ENCODE measurements at regions not wholly inside any gene's neighbourhood (a gene's known extent, or its start where the extent isn't known, plus 50 kb on each side); places are given as distances from the start of the nearest gene placed in this dataset.

DNA sequence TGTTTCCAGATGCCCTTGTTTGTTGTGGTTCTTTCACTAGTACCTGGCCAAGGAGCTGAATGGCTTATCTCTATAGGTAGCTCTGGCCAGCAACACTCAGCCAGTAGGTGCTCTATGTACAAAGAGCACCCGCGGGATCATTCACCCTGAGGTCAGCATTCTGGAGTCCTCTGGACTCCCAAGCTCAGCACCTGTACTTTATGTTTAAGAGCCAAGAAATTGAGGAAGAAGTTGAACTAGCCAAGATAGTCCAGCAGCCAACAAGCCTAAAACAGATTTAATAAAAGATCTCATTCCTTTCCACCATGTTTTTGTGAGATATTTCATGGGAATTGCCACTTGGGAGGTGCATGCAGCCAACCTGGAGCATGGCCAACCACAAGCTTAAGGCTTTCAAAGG is 242.6 kb upstream of the PAPPA start:
- POLR2A ChIA-PET = no interaction called here
- Mint-ChIP-seq H3K4me1 (ENCODE audit: low read depth) (no peaks in the 10 kb centered on the region), H3K27ac (no peak overlapping the region)

DNA sequence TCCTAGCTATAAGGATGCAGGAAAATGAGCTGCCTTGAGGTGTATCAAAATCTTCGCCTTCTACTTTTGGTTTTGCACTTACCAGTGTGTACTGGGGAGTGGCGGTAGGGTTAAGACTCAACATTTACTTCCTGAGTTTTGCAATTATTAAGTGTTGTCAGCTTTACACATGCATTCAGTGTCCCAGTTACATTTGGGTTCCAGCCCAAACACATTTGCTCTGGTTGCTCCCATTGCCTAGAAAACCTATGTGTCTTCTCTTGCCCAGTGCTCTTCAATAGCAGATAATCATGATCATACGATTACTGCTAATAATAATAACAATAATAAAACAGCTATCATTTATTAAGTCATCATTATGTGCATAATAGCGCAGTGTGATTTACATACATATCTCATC is 241.5 kb upstream of the PAPPA start:
- ChIA-PET POLR2A (no interaction called here), CTCF (interaction anchor here (0.7 kb wide), 1 partner anchor 10 kb away, joined by 3 read pairs; no protein-coding TSS in a partner anchor)
- Mint-ChIP-seq H3K4me3 (no peak overlapping the region), H3K27me3 (ENCODE audit: low read depth) (no peaks in the 10 kb centered on the region), H3K36me3 (ENCODE audit: low read depth) (no peaks in the 10 kb centered on the region), H3K4me1 (ENCODE audit: low read depth) (no peaks in the 10 kb centered on the region), H3K27ac (no peak overlapping the region), H3K9me3 (ENCODE audit: insufficient read depth) (no peaks in the 10 kb centered on the region)
- no peak for DNase-seq
- no peak for ATAC-seq

More for the DNA sequence above, 242.6 kb upstream of the PAPPA start:
- no peaks in the 10 kb centered on the region for H3K36me3 Mint-ChIP-seq (ENCODE audit: low read depth)
- H3K4me3 Mint-ChIP-seq = no peak overlapping the region
- DNase-seq = no peak
- CTCF ChIA-PET = no interaction called here
- H3K9me3 Mint-ChIP-seq (ENCODE audit: insufficient read depth) = no peaks in the 10 kb centered on the region
- ATAC-seq = no peak
- H3K27me3 Mint-ChIP-seq (ENCODE audit: low read depth) = no peaks in the 10 kb centered on the region

DNA sequence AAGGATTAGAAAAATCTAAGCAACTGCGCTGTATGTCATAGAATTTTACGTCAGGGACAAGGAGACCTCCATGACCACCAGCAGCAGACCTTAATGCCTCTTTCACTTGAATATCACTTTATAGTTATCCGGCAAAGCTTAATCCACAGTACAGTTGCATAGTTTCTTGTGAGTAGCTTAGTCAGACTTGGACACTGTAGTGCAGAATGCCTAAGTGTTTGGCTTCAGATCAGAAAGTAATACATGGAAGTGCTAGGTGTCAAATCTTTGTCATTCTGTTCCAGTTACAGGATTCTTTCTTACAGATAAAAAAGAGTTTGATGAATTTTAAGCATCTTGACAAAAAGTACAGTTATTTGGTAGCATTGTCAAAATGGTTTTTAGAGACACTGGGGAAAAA is 239.9 kb upstream of the PAPPA start:
- POLR2A ChIA-PET = no interaction called here
- ATAC-seq (no peak), DNase-seq (no peak)
- Mint-ChIP-seq H3K4me3 (no peak overlapping the region), H3K27ac (no peak overlapping the region), H3K36me3 (ENCODE audit: low read depth) (no peaks in the 10 kb centered on the region), H3K4me1 (ENCODE audit: low read depth) (no peaks in the 10 kb centered on the region), H3K27me3 (ENCODE audit: low read depth) (no peaks in the 10 kb centered on the region), H3K9me3 (ENCODE audit: insufficient read depth) (no peaks in the 10 kb centered on the region)
- CTCF ChIA-PET = no interaction called here

DNA sequence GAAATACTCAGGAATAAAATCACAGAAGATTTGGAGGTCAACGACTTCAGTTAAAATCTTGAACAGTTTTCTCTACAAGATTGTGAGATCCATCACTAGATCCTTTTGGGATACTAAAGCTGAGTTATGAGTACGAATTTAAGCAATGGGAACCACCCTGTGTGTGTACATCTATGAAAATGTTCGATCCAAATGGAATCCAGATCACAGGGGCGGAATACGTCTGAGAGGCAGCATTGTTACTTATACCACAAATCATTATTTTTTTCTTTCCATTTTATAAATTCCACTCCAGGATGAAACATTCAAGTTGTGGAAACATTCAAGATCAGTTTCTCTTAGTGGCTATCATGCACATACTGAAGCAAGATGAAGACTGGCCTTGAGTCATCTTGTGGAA is 239.3 kb upstream of the PAPPA start:
- no peak for DNase-seq
- ATAC-seq = no peak

DNA sequence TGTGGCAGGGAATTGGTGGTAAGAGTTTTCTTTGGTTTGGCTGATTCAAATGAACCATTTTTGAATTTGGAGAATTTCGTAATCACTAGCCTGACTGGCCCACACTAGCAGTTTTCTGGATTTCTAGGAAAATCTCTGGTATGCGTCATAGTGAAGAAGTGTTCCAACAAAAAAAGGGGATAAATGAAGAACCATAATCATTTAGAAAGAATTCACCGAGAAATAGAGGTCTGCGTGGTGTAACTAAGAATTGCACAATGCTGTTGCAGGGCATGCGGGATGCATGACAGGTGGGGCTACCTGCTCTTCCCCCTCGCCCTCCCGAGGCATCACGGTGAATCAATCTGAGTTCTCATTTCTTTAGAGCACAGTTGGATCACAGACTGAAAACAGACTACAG is 232.3 kb upstream of the PAPPA start:
- Mint-ChIP-seq H3K27me3 (ENCODE audit: low read depth) (no peaks in the 10 kb centered on the region), H3K4me1 (ENCODE audit: low read depth) (no peaks in the 10 kb centered on the region), H3K27ac (no peak overlapping the region), H3K36me3 (ENCODE audit: low read depth) (no peaks in the 10 kb centered on the region), H3K4me3 (no peak overlapping the region), H3K9me3 (ENCODE audit: insufficient read depth) (no peaks in the 10 kb centered on the region)
- ChIA-PET CTCF (no interaction called here), POLR2A (no interaction called here)
- no peak for DNase-seq
- ATAC-seq = no peak

More for the DNA sequence above, 239.3 kb upstream of the PAPPA start:
- H3K27ac Mint-ChIP-seq = no peak overlapping the region
- no peak overlapping the region for H3K4me3 Mint-ChIP-seq
- H3K27me3 Mint-ChIP-seq (ENCODE audit: low read depth) = no peaks in the 10 kb centered on the region
- no peaks in the 10 kb centered on the region for H3K9me3 Mint-ChIP-seq (ENCODE audit: insufficient read depth)
- no peaks in the 10 kb centered on the region for H3K36me3 Mint-ChIP-seq (ENCODE audit: low read depth)
- POLR2A ChIA-PET = no interaction called here
- CTCF ChIA-PET = no interaction called here
- H3K4me1 Mint-ChIP-seq (ENCODE audit: low read depth) = no peaks in the 10 kb centered on the region

DNA sequence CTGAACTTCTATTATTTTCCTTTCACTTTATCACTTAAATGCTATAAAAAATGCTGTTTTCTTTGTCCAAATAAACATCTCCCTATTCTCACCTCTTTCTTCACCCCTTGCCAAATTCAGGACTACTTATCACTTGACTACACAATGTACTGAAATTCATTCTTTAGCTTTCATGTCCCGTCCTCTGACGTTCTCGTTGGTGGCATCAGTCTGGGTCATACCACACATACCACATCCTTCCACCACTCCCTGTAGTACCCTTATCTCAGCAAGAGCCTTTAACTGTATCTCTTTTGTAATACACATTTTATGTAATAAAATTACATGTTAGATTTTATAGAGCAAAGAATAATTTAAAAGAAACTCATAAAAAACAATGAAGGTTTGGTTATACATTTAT is 231.1 kb upstream of the PAPPA start:
- H3K27me3 Mint-ChIP-seq (ENCODE audit: low read depth) = no peaks in the 10 kb centered on the region
- DNase-seq (no peak), ATAC-seq (no peak)
- ChIA-PET CTCF (no interaction called here), POLR2A (no interaction called here)
- no peaks in the 10 kb centered on the region for H3K4me1 Mint-ChIP-seq (ENCODE audit: low read depth)
- H3K4me3 Mint-ChIP-seq = no peak overlapping the region
- no peaks in the 10 kb centered on the region for H3K36me3 Mint-ChIP-seq (ENCODE audit: low read depth)
- no peak overlapping the region for H3K27ac Mint-ChIP-seq
- no peaks in the 10 kb centered on the region for H3K9me3 Mint-ChIP-seq (ENCODE audit: insufficient read depth)

DNA sequence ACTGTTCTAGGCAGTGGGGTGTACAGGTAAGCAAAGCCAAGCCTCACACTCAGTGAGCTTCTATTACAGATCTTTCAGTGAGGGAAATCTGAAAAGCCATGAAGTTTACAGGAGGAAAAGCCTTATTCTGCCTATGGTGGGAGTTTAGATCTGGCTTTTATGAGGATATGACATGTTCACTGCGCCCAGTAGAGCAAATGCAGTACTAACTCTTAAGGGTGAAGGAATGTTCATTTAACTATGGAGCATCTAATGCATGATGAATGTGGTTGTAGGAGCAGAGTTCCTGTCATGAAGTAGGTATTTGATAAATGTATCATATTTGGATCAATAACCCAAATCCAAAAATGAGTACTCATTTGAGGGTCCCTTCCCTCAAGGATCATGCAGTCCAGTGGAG is 230.2 kb upstream of the PAPPA start:
- H3K27ac Mint-ChIP-seq = no peak overlapping the region
- POLR2A ChIA-PET = no interaction called here
- H3K4me1 Mint-ChIP-seq (ENCODE audit: low read depth) = no peaks in the 10 kb centered on the region
- no peak for DNase-seq
- no peaks in the 10 kb centered on the region for H3K36me3 Mint-ChIP-seq (ENCODE audit: low read depth)
- H3K27me3 Mint-ChIP-seq (ENCODE audit: low read depth) = no peaks in the 10 kb centered on the region
- ATAC-seq = no peak
- CTCF ChIA-PET = no interaction called here
- no peak overlapping the region for H3K4me3 Mint-ChIP-seq
- H3K9me3 Mint-ChIP-seq (ENCODE audit: insufficient read depth) = no peaks in the 10 kb centered on the region

DNA sequence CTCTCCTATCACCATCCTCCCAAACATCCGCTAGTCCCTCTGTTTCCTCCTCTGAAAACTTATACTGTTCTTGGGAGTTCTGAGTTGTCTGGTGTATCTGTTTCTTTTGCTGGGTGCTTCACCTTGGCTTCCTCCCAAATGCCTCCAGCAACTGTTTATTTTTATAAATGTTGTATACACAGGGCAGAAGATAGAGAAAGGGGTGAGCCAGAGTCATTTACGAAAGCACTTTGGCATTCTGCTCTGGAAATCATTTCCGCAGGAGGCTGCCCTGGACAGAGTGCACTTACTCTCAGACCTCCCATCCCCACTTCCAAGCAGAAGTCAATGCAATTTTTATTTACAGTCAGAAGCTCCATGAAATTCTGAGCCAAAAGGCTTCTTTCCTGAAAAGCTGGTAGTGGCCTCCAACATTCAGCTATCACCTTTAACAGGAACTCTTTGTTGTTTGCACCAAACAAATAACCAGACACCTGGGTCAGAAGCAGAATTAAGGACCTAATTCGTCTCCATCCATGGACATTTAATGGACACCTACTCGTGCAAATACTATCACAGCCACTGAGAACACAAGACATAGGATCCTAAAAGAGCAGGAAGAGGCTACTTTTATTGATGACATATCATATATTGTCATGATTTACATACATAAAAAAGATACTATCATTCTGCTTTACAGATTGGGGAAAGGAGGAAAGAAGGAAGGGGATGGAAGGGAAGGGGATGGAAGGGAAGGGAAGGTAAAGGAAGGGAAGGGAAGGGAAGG is 229.5 kb upstream of the PAPPA start:
- Mint-ChIP-seq H3K9me3 (ENCODE audit: insufficient read depth) (no peaks in the 10 kb centered on the region), H3K27me3 (ENCODE audit: low read depth) (no peaks in the 10 kb centered on the region), H3K4me1 (ENCODE audit: low read depth) (no peaks in the 10 kb centered on the region), H3K36me3 (ENCODE audit: low read depth) (no peaks in the 10 kb centered on the region), H3K4me3 (no peak overlapping the region), H3K27ac (no peak overlapping the region)
- ChIA-PET CTCF (no interaction called here), POLR2A (no interaction called here)
- DNase-seq (no peak), ATAC-seq (no peak)

DNA sequence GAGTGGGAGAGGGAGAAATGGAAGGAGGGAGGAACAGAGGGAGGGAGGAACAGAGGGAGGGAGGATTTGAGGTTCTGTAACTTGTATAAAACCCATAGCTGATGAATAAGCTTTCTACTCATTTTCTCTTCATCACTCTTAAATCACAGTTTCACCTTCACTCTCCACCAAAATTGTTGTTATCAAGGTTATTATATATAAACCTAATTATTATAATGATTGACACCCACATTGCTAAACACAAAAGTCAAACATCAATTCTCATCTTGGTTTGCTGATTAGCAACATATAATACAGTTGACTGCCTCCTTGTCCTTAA is 229.0 kb upstream of the PAPPA start:
- POLR2A ChIA-PET = no interaction called here
- CTCF ChIA-PET = no interaction called here
- H3K4me3 Mint-ChIP-seq = no peak overlapping the region
- H3K4me1 Mint-ChIP-seq (ENCODE audit: low read depth) = no peaks in the 10 kb centered on the region
- no peaks in the 10 kb centered on the region for H3K27me3 Mint-ChIP-seq (ENCODE audit: low read depth)
- H3K36me3 Mint-ChIP-seq (ENCODE audit: low read depth) = no peaks in the 10 kb centered on the region
- H3K9me3 Mint-ChIP-seq (ENCODE audit: insufficient read depth) = no peaks in the 10 kb centered on the region
- no peak for ATAC-seq
- no peak for DNase-seq
- H3K27ac Mint-ChIP-seq = no peak overlapping the region

DNA sequence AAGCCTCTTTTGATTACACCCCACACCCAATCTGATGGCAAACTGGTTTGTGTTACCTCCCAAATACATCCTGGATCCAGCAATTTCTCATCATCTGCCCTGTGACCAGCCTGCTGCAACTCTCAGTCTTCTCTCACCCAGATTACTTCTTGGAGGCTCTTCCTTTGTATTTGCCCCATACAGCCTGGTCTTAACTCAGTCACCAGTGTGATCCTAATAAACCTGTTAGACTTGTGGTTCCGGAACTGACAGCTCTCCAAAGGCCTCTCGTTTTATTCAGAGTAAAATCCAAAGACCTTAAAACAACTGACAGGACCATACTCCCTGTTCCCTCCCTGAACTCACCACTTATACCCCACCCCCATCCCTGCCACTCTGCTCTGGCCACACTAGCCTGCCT is 228.2 kb upstream of the PAPPA start:
- ChIA-PET CTCF (no interaction called here), POLR2A (no interaction called here)
- no peak for DNase-seq
- no peaks in the 10 kb centered on the region for H3K4me1 Mint-ChIP-seq (ENCODE audit: low read depth)
- no peaks in the 10 kb centered on the region for H3K9me3 Mint-ChIP-seq (ENCODE audit: insufficient read depth)
- no peaks in the 10 kb centered on the region for H3K36me3 Mint-ChIP-seq (ENCODE audit: low read depth)
- H3K27ac Mint-ChIP-seq = no peak overlapping the region
- H3K4me3 Mint-ChIP-seq = no peak overlapping the region
- ATAC-seq = no peak
- no peaks in the 10 kb centered on the region for H3K27me3 Mint-ChIP-seq (ENCODE audit: low read depth)

DNA sequence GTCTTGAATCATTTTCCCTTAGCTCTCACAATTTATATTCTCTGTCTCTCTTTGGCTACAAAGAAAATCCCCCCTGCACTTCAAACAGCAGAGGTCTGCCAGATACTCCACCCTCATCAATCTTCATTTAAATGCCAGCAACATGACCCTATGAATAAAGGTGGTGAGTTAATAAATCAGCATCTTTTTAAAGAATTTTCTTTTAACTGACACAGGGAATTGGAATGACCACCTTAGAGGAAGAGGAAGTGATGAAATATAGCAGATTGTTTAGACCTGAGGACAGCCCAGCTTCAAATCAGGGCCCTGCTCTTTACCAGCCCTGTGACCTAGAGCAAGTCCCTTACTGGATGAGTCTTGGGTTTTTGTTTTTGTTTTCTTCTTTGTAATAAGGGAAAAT is 223.1 kb upstream of the PAPPA start:
- POLR2A ChIA-PET = no interaction called here
- ATAC-seq = no peak
- CTCF ChIA-PET = no interaction called here

DNA sequence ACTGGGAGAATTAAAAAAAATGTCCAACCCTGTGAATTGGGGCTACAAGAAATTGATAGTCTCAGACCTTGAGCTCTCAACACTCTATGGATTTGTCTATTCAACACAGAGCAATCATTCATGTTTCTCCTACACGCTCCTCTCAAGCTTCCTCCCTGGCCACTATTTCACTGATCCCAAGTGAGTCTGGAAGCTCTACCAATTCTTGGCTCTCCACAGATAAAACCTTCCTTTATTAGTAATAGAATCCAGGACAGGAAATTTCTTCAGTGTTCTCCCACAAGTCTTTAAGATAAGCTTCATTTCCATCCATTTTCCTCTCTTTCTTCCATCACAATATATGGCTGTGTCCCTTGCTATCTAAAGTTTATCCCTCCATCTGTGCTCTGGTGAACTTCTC is 215.1 kb upstream of the PAPPA start:
- H3K27ac Mint-ChIP-seq = no peak overlapping the region
- ATAC-seq = no peak

More for the DNA sequence above, 223.1 kb upstream of the PAPPA start:
- no peak overlapping the region for H3K4me3 Mint-ChIP-seq
- no peaks in the 10 kb centered on the region for H3K4me1 Mint-ChIP-seq (ENCODE audit: low read depth)
- H3K27me3 Mint-ChIP-seq (ENCODE audit: low read depth) = no peaks in the 10 kb centered on the region
- no peak overlapping the region for H3K27ac Mint-ChIP-seq
- no peaks in the 10 kb centered on the region for H3K36me3 Mint-ChIP-seq (ENCODE audit: low read depth)
- no peaks in the 10 kb centered on the region for H3K9me3 Mint-ChIP-seq (ENCODE audit: insufficient read depth)
- DNase-seq = no peak

DNA sequence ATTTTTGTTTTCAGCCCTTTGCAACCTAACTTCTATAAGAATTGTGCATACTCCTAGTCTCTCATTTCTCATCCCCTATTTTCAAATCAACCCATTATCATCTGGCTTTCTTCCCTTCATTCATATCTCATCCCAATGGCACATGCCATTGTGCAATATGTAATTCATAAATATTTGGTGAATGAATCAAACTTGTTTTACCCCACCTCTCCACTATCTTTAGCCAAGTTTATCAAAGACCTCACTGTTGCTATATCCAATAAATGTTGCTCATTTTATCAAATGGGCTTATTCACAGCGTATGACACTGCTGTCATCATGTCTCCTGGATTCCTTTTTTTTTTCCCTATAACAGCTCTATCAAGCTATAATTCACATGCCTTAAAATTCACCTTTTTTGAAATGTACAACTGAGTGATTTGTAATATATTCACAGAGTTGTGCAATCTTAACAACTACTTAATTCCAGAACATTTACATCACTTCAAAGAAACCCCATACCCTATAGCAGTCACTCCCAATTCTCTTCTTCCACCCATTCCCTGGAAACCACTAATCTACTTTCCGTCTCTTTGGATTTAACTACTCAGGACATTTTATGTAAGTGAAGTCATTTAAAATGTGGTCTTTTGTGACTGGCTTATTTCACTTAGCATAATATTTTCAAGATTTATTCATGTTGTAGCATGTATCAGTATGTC is 214.4 kb upstream of the PAPPA start:
- Mint-ChIP-seq H3K27ac (no peak overlapping the region), H3K27me3 (ENCODE audit: low read depth) (no peaks in the 10 kb centered on the region), H3K36me3 (ENCODE audit: low read depth) (no peaks in the 10 kb centered on the region), H3K4me3 (no peak overlapping the region), H3K4me1 (ENCODE audit: low read depth) (no peaks in the 10 kb centered on the region), H3K9me3 (ENCODE audit: insufficient read depth) (no peaks in the 10 kb centered on the region)
- ATAC-seq (no peak), DNase-seq (no peak)
- POLR2A ChIA-PET = no interaction called here
- CTCF ChIA-PET = no interaction called here

More for the DNA sequence above, 215.1 kb upstream of the PAPPA start:
- ChIA-PET POLR2A (no interaction called here), CTCF (no interaction called here)
- Mint-ChIP-seq H3K4me3 (no peak overlapping the region), H3K27me3 (ENCODE audit: low read depth) (no peaks in the 10 kb centered on the region), H3K36me3 (ENCODE audit: low read depth) (no peaks in the 10 kb centered on the region), H3K4me1 (ENCODE audit: low read depth) (no peaks in the 10 kb centered on the region), H3K9me3 (ENCODE audit: insufficient read depth) (no peaks in the 10 kb centered on the region)
- no peak for DNase-seq
